ENCODE measurements at regions not wholly inside any gene's neighbourhood (a gene's known extent, or its start where the extent isn't known, plus 50 kb on each side); places are given as distances from the start of the nearest gene placed in this dataset.

GRCh38 chr1:219051547-219051946 lies 122.1 kb upstream of the LYPLAL1 start:
- Histone ChIP-seq H3K18ac (ENCODE audit: extremely low read depth, low read length) (no peak overlapping the region), H3K4me3 (ENCODE audit: extremely low read depth in 1 of 4, insufficient read depth in 2 of 4, low read depth in 3 of 4, low read length in 4 of 4) (no peak overlapping the region), H3K9ac (replicated peaks in 1 of 4; ENCODE audit: extremely low read depth in 1 of 4, low read depth in 3 of 4, low read length in 3 of 4) (no peak overlapping the region), H3K4me1 (replicated peaks in 1 of 4; ENCODE audit: control insufficient read depth in 3 of 4, insufficient read depth in 4 of 4, low read length in 3 of 4) (no peaks in the 10 kb centered on the region), H3K9me3 (ENCODE audit: insufficient read depth in 2 of 2, low read depth in 1 of 2, low read length in 1 of 2) (no peaks in the 10 kb centered on the region), H3K23ac (ENCODE audit: insufficient read length) (no peak overlapping the region), H2BK12ac (ENCODE audit: low read depth, low read length) (no peak overlapping the region), H2BK5ac (ENCODE audit: low read depth, low read length) (no peak overlapping the region), H3K27ac (ENCODE audit: low read depth, low read length) (no peak overlapping the region), H4K8ac (ENCODE audit: extremely low read depth, insufficient read depth, low read length) (no peak overlapping the region), H4K5ac (ENCODE audit: insufficient read length, low read depth, low read length) (no peak overlapping the region), H2AFZ (ENCODE audit: low read length) (no peak overlapping the region), H2AK5ac (ENCODE audit: low read depth, low read length) (no peak overlapping the region), H3K56ac (replicated peaks; ENCODE audit: insufficient read length, low read depth, low read length) (no peak overlapping the region), H4K91ac (replicated peaks; ENCODE audit: insufficient read length, low read length) (no peak overlapping the region), H3K79me2 (ENCODE audit: control insufficient read depth in 1 of 2, insufficient read depth in 2 of 2, low read length in 2 of 2) (no peaks in the 10 kb centered on the region), H3K79me1 (ENCODE audit: low read depth, low read length) (no peaks in the 10 kb centered on the region), H3K4ac (replicated peaks; ENCODE audit: insufficient read length, low read depth, low read length) (no peak overlapping the region), H3K27me3 (replicated peaks in 1 of 4; ENCODE audit: control insufficient read depth in 3 of 4, extremely low read depth in 1 of 4, insufficient read depth in 3 of 4, low read length in 3 of 4) (peaks cover 0 to 1% (median 0%) of the 10 kb centered on the region in 4 experiments; a peak in 1 of 7 replicates), H2BK15ac (ENCODE audit: low read length) (no peak overlapping the region), H2BK20ac (ENCODE audit: low read length) (no peak overlapping the region), H2BK120ac (replicated peaks; ENCODE audit: low read depth, low read length) (no peak overlapping the region), H4K20me1 (replicated peaks in 1 of 2; ENCODE audit: control insufficient read depth in 1 of 2, insufficient read depth in 2 of 2, low read length in 2 of 2) (no peaks in the 10 kb centered on the region), H3K4me2 (ENCODE audit: insufficient read depth in 1 of 2, low read depth in 2 of 2, low read length in 2 of 2) (no peak overlapping the region), H3K36me3 (ENCODE audit: control insufficient read depth in 2 of 4, insufficient read depth in 4 of 4, low read length in 3 of 4) (no peaks in the 10 kb centered on the region), H3K23me2 (ENCODE audit: low read depth, low read length) (no peaks in the 10 kb centered on the region), H3K14ac (ENCODE audit: insufficient read length) (no peak overlapping the region)
- WGBS, 2 experiments (ENCODE audit: extremely low coverage in 1 of 2, insufficient coverage in 1 of 2, insufficient read length in 1 of 2, insufficient replicate concordance in 2 of 2, low coverage in 1 of 2, low lambda C conversion rate in 2 of 2, missing lambda C conversion rate in 1 of 2): 58% methylated on average over 4 of the region's 4 CpGs; no CpG with 5 or more reads in 1 of the 2 experiments
- ChIA-PET CTCF (ENCODE audit: partially characterized antibody) (interaction anchor here (2.9 kb wide), 1 partner anchor 15 kb away, joined by 10 read pairs; no protein-coding TSS in a partner anchor), POLR2A (ENCODE audit: partially characterized antibody) (no interaction called here)
- FAIRE-seq: no peak
- no peak for DNase-seq (ENCODE audit: low read depth in 1 of 2, low spot score in 2 of 2)
- no peak for TF ChIP-seq ATF2 (IDR thresholded peaks at IDR 0.05; ENCODE audit: low read length)
- TF ChIP-seq TEAD4 (IDR thresholded peaks at IDR 0.05; ENCODE audit: low read depth, low read length): no peak
- no peak for TF ChIP-seq MAFK (IDR thresholded peaks at IDR 0.05; ENCODE audit: low read depth, low read length)
